Endothelial cell (in vitro differentiated cells): ENCODE measurements at regions not wholly inside any gene's neighbourhood (a gene's known extent, or its start where the extent isn't known, plus 50 kb on each side); places are given as distances from the start of the nearest gene placed in this dataset.

ENCODE experiments used
- DNase-seq: peaks from one replicate; pipeline ENCODE4 v3.0.0; 2021; ENCODE audit warnings: low spot score
- H3K27ac Mint-ChIP-seq: one replicate; pipeline ENCODE4 v1.8.0; 2021; ENCODE audit warnings: mixed read lengths, inconsistent platforms; ENCODE audit not compliant: unreplicated experiment
- H3K27me3 Mint-ChIP-seq: one replicate; pipeline ENCODE4 v1.8.0; 2021; ENCODE audit warnings: mild to moderate bottlenecking, moderate library complexity, mixed read lengths, inconsistent platforms; ENCODE audit not compliant: unreplicated experiment
- H3K36me3 Mint-ChIP-seq: one replicate; pipeline ENCODE4 v1.8.0; 2021; ENCODE audit warnings: mild to moderate bottlenecking, low read depth, mixed read lengths, inconsistent platforms; ENCODE audit not compliant: unreplicated experiment
- H3K4me1 Mint-ChIP-seq: one replicate; pipeline ENCODE4 v1.8.0; 2021; ENCODE audit warnings: mild to moderate bottlenecking, mixed read lengths, inconsistent platforms; ENCODE audit not compliant: unreplicated experiment
- H3K4me3 Mint-ChIP-seq: one replicate; pipeline ENCODE4 v1.8.0; 2021; ENCODE audit warnings: mild to moderate bottlenecking, mixed read lengths, inconsistent platforms; ENCODE audit not compliant: unreplicated experiment
- H3K9me3 Mint-ChIP-seq: one replicate; pipeline ENCODE4 v1.8.0; 2021; ENCODE audit warnings: mixed read lengths, inconsistent platforms; ENCODE audit not compliant: unreplicated experiment
- CTCF ChIP-seq: fragments of 200-600 bp; sonication (generic); IDR thresholded peaks from one replicate; pipeline ENCODE4 v1.5.0; 2021; ENCODE audit warnings: antibody characterized with exemption; ENCODE audit not compliant: unreplicated experiment

DNA sequence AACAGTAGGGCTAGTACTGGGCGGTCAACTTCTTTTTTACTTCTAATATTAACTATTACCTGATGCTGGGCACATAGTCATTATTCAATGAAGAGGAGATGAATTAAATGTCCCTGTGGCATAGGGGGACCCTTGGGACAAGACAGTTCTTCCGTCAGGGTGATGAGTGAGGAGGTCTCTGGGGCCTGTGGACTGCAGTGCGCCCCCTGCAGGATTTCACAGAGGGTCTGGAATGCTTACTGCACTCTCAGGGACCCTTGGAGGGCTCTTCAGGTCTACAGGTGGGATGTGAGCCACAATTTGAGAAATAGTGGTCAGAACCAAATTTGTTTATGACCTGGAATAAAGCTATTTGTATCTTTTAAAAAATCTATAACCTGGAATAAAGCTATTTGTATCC is 149.4 kb downstream of the FAM78B start:
- H3K9me3 Mint-ChIP-seq, result no peaks in the 10 kb centered on the region
- no peaks in the 10 kb centered on the region for H3K4me1 Mint-ChIP-seq
- no peak overlapping the region for H3K4me3 Mint-ChIP-seq
- TF ChIP-seq CTCF, result peak; percentile 48
- peaks cover 3% of the 10 kb centered on the region for H3K27me3 Mint-ChIP-seq
- DNase-seq, result peak; percentile 15
- H3K36me3 Mint-ChIP-seq, result no peaks in the 10 kb centered on the region
- no peak overlapping the region for H3K27ac Mint-ChIP-seq
